ENCODE measurements at regions not wholly inside any gene's neighbourhood (a gene's known extent, or its start where the extent isn't known, plus 50 kb on each side); places are given as distances from the start of the nearest gene placed in this dataset.
A peak's percentile ranks its signal among the peaks of the same experiment; 100 is the strongest.

DNA sequence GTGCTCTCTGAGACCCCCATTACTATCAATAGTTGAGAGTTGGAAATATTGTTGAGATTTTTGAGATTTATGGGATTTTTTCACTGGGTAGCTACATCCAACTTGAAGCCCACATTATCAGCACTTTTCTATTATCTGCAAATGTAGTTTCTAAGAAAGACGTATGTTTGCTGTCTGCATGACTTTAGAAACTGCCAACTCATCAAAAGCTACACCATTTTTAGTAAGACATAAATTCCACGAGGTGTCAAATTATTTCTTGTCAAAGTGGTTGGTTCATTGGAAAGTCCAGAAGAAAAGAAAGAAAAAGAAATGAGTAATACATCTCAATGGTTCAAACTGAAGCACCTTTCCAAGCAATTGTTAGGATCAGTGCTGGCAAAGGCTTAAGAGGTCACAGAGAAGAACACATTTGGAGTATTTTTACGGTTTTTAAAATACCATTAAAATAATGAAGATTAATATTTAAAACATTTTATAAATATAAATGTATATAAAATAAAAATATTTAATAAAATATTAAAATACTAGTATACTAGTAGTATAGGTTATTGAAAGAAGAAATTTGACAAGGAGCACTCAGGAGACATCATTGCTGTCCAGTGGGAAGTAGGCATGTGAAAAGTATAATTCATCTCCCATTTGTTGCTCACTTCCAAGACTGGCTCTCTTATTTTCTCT lies 463.5 kb downstream of the TAFA4 start:
- no peaks in the 10 kb centered on the region for H3K4me1 ChIP-seq
- no peaks in the 10 kb centered on the region for H3K9me3 ChIP-seq
- no peak for DNase-seq (ENCODE audit: extremely low spot score)
- 79% methylated on average over 3 of the region's 3 CpGs for WGBS
- no peak for TF ChIP-seq EP300 (IDR thresholded peaks at IDR 0.05)
- TF ChIP-seq POLR2AphosphoS5 (IDR thresholded peaks at IDR 0.05): no peak
- TF ChIP-seq, protein P1, sequence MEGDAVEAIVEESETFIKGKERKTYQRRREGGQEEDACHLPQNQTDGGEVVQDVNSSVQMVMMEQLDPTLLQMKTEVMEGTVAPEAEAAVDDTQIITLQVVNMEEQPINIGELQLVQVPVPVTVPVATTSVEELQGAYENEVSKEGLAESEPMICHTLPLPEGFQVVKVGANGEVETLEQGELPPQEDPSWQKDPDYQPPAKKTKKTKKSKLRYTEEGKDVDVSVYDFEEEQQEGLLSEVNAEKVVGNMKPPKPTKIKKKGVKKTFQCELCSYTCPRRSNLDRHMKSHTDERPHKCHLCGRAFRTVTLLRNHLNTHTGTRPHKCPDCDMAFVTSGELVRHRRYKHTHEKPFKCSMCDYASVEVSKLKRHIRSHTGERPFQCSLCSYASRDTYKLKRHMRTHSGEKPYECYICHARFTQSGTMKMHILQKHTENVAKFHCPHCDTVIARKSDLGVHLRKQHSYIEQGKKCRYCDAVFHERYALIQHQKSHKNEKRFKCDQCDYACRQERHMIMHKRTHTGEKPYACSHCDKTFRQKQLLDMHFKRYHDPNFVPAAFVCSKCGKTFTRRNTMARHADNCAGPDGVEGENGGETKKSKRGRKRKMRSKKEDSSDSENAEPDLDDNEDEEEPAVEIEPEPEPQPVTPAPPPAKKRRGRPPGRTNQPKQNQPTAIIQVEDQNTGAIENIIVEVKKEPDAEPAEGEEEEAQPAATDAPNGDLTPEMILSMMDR (IDR thresholded peaks at IDR 0.05): no peak
- TF ChIP-seq POLR2A (IDR thresholded peaks at IDR 0.05; ENCODE audit: low read depth): no peak
- intact Hi-C loops (cut with DNase I): no loop called here
- H3K27me3 ChIP-seq: no peaks in the 10 kb centered on the region
- H3K36me3 ChIP-seq: no peaks in the 10 kb centered on the region
- H3K4me3 ChIP-seq: no peak overlapping the region
- H3K27ac ChIP-seq (replicated peaks in 1 of 4): no peak overlapping the region

DNA sequence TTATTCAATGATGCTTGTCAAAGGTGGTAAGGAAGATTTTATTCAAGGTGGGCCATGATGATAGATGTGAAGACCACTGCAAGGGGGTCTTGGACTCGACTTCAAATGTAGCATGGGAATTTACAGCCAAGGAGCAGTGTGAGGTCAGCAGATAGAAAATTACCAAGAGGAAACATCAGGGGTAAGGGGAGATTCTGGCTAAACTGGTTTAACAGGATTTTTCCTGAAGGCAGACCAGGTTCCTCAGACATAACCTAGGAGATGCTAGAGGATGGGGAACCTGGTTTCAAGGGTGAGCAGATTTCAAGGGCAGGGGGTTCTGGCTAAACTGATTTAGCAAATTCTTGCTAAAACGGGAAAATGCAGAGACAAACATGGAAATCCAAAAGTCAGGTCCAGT lies 464.9 kb downstream of the TAFA4 start:
- Histone ChIP-seq H3K27me3 (no peaks in the 10 kb centered on the region), H3K4me1 (no peaks in the 10 kb centered on the region), H3K36me3 (no peaks in the 10 kb centered on the region), H3K4me3 (no peak overlapping the region), H3K9me3 (no peaks in the 10 kb centered on the region), H3K27ac (replicated peaks in 1 of 4) (no peak overlapping the region)
- no peak for TF ChIP-seq POLR2AphosphoS5 (IDR thresholded peaks at IDR 0.05)
- TF ChIP-seq POLR2A (IDR thresholded peaks at IDR 0.05; ENCODE audit: low read depth): no peak
- TF ChIP-seq, protein P1 (IDR thresholded peaks at IDR 0.05): no peak
- no peak for TF ChIP-seq EP300 (IDR thresholded peaks at IDR 0.05)
- WGBS: 73% methylated on average over 2 of the region's 2 CpGs
- intact Hi-C loops (cut with DNase I): no loop called here
- DNase-seq (ENCODE audit: extremely low spot score): no peak

DNA sequence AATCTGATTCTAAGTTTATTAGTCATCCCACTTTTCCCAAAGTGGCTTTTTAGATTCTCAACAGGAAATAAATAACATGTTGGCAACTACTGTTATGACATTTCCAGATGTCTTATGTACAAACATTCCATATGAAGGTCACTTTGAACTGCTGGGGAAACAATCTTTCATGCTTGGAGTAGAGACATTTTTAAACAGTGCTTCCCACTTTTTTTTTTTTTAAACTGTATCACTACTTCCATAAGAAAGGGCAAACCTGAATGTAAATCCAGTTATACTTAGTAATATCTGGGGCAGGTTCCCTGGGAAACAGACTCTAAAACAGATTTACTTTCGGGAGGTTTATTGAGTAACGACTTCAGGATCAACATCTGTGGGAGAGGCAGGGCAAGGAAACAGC lies 473.8 kb downstream of the TAFA4 start:
- no peaks in the 10 kb centered on the region for H3K36me3 ChIP-seq
- intact Hi-C loops (cut with DNase I): no loop called here
- WGBS: 31% methylated on average over 2 of the region's 2 CpGs
- DNase-seq (ENCODE audit: extremely low spot score): no peak
- no peak overlapping the region for H3K27ac ChIP-seq (replicated peaks in 1 of 4)
- no peak for TF ChIP-seq POLR2AphosphoS5 (IDR thresholded peaks at IDR 0.05)
- TF ChIP-seq POLR2A (IDR thresholded peaks at IDR 0.05; ENCODE audit: low read depth): no peak
- H3K4me1 ChIP-seq: no peaks in the 10 kb centered on the region
- no peaks in the 10 kb centered on the region for H3K27me3 ChIP-seq
- peaks cover 0 to 11% (median 0%) of the 10 kb centered on the region in 4 donors for H3K9me3 ChIP-seq
- H3K4me3 ChIP-seq: no peak overlapping the region

DNA sequence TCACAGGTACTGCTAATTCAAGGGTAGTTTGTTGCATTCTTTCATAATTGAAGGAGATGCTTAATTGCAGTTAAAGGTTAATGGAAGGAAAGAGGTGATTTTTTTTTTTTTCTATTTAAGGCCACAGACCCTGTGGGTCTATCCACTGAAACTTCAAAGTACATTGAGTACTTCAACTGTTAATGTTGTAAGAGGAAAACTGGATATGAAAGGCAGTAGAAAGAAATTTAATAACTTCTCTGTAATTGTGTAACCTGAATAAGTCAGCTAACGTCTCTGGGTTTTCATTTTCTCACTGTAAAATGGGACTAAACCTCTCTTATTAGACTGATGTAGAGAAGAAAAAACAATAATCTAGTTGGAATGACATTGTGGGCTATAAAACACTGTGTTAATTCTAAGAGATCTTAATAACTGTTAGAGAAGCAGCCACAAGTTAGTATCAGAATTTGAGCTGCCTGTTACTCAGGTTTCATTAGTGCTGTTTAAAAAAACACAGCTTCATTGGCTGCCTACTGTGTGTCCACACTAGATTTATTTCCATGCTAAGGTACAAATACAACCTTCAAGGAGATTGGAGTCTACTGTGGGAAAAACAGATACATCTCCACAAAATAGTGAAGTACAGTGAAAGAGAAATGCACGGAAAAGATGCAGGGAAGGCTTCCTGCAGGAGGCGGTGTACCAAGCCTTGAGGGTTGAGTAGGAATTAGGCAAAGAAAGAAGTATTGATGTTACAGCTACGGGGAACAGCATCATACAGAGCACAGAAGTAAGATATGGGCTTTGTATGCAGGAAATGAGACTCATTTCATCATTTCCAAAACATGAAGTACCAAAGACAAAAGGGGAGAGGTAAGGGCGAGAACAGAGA lies 483.6 kb downstream of the TAFA4 start:
- WGBS: 84% methylated on average over 5 of the region's 5 CpGs
- TF ChIP-seq EP300 (IDR thresholded peaks at IDR 0.05) (no peak), POLR2A (IDR thresholded peaks at IDR 0.05; ENCODE audit: low read depth) (no peak)
- TF ChIP-seq, protein P1 (IDR thresholded peaks at IDR 0.05): no peak
- no peak overlapping the region for H3K4me3 ChIP-seq
- H3K27me3 ChIP-seq: no peaks in the 10 kb centered on the region
- H3K4me1 ChIP-seq: no peaks in the 10 kb centered on the region
- intact Hi-C loops (cut with DNase I): no loop called here
- H3K27ac ChIP-seq (replicated peaks in 1 of 4): no peak overlapping the region
- DNase-seq (ENCODE audit: extremely low spot score): peak; percentile 12
- H3K9me3 ChIP-seq: no peaks in the 10 kb centered on the region
- H3K36me3 ChIP-seq: no peaks in the 10 kb centered on the region

DNA sequence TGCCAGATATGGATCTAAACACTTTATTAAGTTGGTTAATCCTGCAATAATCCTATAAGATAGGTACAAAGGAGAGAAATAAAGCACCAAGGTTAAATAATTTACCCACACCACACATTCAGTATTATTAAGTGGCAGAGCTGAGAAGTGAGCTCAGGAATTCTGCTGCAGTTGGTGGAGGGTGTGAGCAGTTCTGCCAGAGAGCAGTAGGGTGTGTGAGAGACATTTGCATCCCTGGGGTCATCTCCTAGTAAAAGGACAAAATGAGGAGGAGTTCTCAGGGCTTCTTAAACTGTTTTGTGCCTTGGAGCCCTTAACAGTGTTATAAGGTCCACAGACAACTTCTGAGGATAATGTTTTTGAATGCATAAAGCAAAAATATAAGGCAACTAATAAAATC lies 484.5 kb downstream of the TAFA4 start:
- Histone ChIP-seq H3K9me3 (no peaks in the 10 kb centered on the region), H3K4me1 (no peaks in the 10 kb centered on the region), H3K4me3 (no peak overlapping the region), H3K36me3 (no peaks in the 10 kb centered on the region), H3K27me3 (no peaks in the 10 kb centered on the region), H3K27ac (replicated peaks in 1 of 4) (no peak overlapping the region)
- TF ChIP-seq, protein P1 (IDR thresholded peaks at IDR 0.05): no peak
- no peak for TF ChIP-seq EP300 (IDR thresholded peaks at IDR 0.05)
- TF ChIP-seq POLR2AphosphoS5 (IDR thresholded peaks at IDR 0.05): no peak
- no peak for TF ChIP-seq POLR2A (IDR thresholded peaks at IDR 0.05; ENCODE audit: low read depth)
- no peak for DNase-seq (ENCODE audit: extremely low spot score)
- intact Hi-C loops (cut with DNase I): no loop called here
